Mesenchymal stem cell (in vitro differentiated cells and primary cell): ENCODE measurements at regions not wholly inside any gene's neighbourhood (a gene's known extent, or its start where the extent isn't known, plus 50 kb on each side); places are given as distances from the start of the nearest gene placed in this dataset.
A peak's percentile ranks its signal among the peaks of the same experiment; 100 is the strongest.

Experiments
- DNase-seq: peaks from one replicate; pipeline ENCODE4 v3.0.0-alpha.2; 2013
- H2AFZ ChIP-seq: one replicate; pipeline ENCODE4 v1.6.1; 2013; ENCODE audit warnings: low read depth, mild to moderate bottlenecking, control low read depth, inconsistent platforms, low read length, moderate library complexity
- H2AK5ac ChIP-seq: 2 replicates; pipeline ENCODE4 v1.6.1; 2013; ENCODE audit warnings: low read length, moderate library complexity, mild to moderate bottlenecking, inconsistent platforms; ENCODE audit not compliant: severe bottlenecking
- H2BK120ac ChIP-seq: one replicate; pipeline ENCODE4 v1.6.1; 2013; ENCODE audit warnings: low read depth, mild to moderate bottlenecking, inconsistent platforms, low read length, moderate library complexity
- H2BK12ac ChIP-seq, 2 experiments: one replicate each; pipeline ENCODE4 v1.6.1; 2013; ENCODE audit warnings: inconsistent platforms in 2 of 2, low read length in 2 of 2, mild to moderate bottlenecking in 2 of 2, moderate library complexity in 2 of 2, control low read depth in 1 of 2
- H2BK15ac ChIP-seq: one replicate; pipeline ENCODE4 v1.6.1; 2013; ENCODE audit warnings: mild to moderate bottlenecking, low read depth, inconsistent platforms; ENCODE audit not compliant: poor library complexity, severe bottlenecking
- H2BK5ac ChIP-seq: 2 replicates; pipeline ENCODE4 v1.6.1; 2013; ENCODE audit warnings: low read depth, mild to moderate bottlenecking, low read length, control low read depth, inconsistent platforms; ENCODE audit not compliant: poor library complexity, severe bottlenecking
- H3K14ac ChIP-seq, 2 experiments: one replicate each; pipeline ENCODE4 v1.6.1; 2013; ENCODE audit warnings: inconsistent platforms in 2 of 2, low read length in 2 of 2, control low read depth in 1 of 2, mild to moderate bottlenecking in 1 of 2, moderate library complexity in 1 of 2
- H3K18ac ChIP-seq, 2 experiments: one replicate each; pipeline ENCODE4 v1.6.1; 2013; ENCODE audit warnings: inconsistent platforms in 2 of 2, low read length in 2 of 2, control low read depth in 1 of 2, low read depth in 1 of 2, mild to moderate bottlenecking in 1 of 2
- H3K23ac ChIP-seq, 2 experiments: one replicate each; pipeline ENCODE4 v1.6.1; 2013; ENCODE audit warnings: inconsistent platforms in 2 of 2, low read length in 2 of 2, mild to moderate bottlenecking in 2 of 2, moderate library complexity in 2 of 2, control low read depth in 1 of 2
- H3K27ac ChIP-seq: 2 replicates; pipeline ENCODE4 v1.5.1; 2013; ENCODE audit warnings: mild to moderate bottlenecking, moderate library complexity, low read length, control low read depth, inconsistent platforms; ENCODE audit not compliant: poor library complexity, severe bottlenecking
- H3K27me3 ChIP-seq, 2 experiments: 2 replicates each; pipeline versions ENCODE4 v1.6.1 to v1.7.0; 2013; ENCODE audit warnings: low read length in 2 of 2, mild to moderate bottlenecking in 2 of 2, moderate library complexity in 2 of 2, control low read depth in 1 of 2, inconsistent platforms in 1 of 2; ENCODE audit not compliant: control insufficient read depth in 1 of 2, insufficient read depth in 1 of 2
- H3K36me3 ChIP-seq, 2 experiments: 2 replicates each; pipeline versions ENCODE4 v1.6.1 to v1.7.0; 2013; ENCODE audit warnings: low read length in 2 of 2, control low read depth in 1 of 2, inconsistent platforms in 1 of 2, low read depth in 1 of 2, mild to moderate bottlenecking in 1 of 2; ENCODE audit not compliant: insufficient read depth in 2 of 2, control insufficient read depth in 1 of 2
- H3K4ac ChIP-seq, 2 experiments: one replicate each; pipeline ENCODE4 v1.6.1; 2013; ENCODE audit warnings: inconsistent platforms in 2 of 2, low read length in 2 of 2, mild to moderate bottlenecking in 2 of 2, moderate library complexity in 2 of 2, control low read depth in 1 of 2, low read depth in 1 of 2
- H3K4me1 ChIP-seq: 2 replicates; pipeline ENCODE4 v1.6.1; 2013; ENCODE audit warnings: low read depth, low read length, control low read depth; ENCODE audit not compliant: control insufficient read depth, insufficient read depth
- H3K4me2 ChIP-seq: 2 replicates; pipeline ENCODE4 v1.6.1; 2013; ENCODE audit warnings: low read length, mild to moderate bottlenecking, inconsistent platforms; ENCODE audit not compliant: poor library complexity, severe bottlenecking
- H3K4me3 ChIP-seq, 2 experiments: 2 replicates each; pipeline versions ENCODE4 v1.5.1 to v1.7.0; 2013; ENCODE audit warnings: low read length in 2 of 2, mild to moderate bottlenecking in 2 of 2, control low read depth in 1 of 2, low read depth in 1 of 2; ENCODE audit not compliant: insufficient read depth in 1 of 2
- H3K79me1 ChIP-seq: replicated peaks from 2 replicates; pipeline ENCODE4 v1.6.1; 2013; ENCODE audit warnings: mild to moderate bottlenecking, control low read depth, low read length, inconsistent platforms; ENCODE audit not compliant: poor library complexity, severe bottlenecking
- H3K9ac ChIP-seq: 2 replicates; pipeline ENCODE4 v1.7.0; 2013; ENCODE audit warnings: mild to moderate bottlenecking, low read length, moderate library complexity
- H3K9me3 ChIP-seq: 2 replicates; pipeline ENCODE4 v1.7.0; 2013; ENCODE audit warnings: mild to moderate bottlenecking, low read length; ENCODE audit not compliant: control insufficient read depth
- H4K8ac ChIP-seq: one replicate; pipeline ENCODE4 v1.6.1; 2013; ENCODE audit warnings: inconsistent platforms, mild to moderate bottlenecking, low read length, moderate library complexity
- H4K91ac ChIP-seq: one replicate; pipeline ENCODE4 v1.6.1; 2013; ENCODE audit warnings: mild to moderate bottlenecking, low read length, inconsistent platforms
- WGBS: methylation state at CpG from one replicate; pipeline ENCODE4 v1.1.7; 2013; ENCODE audit warnings: mixed read lengths; 5-methylcytosine and 5-hydroxymethylcytosine counted together

GRCh38 chr6:71468038-71468437 is 179.4 kb downstream of the OGFRL1 start:
- no peaks in the 10 kb centered on the region for H3K27me3 ChIP-seq
- H4K8ac ChIP-seq, result no peak overlapping the region
- no peak overlapping the region for H2BK120ac ChIP-seq
- H2AFZ ChIP-seq, result no peak overlapping the region
- peak overlapping the region; percentile 72 for H3K9ac ChIP-seq
- H3K4ac ChIP-seq, result no peak overlapping the region
- H4K91ac ChIP-seq, result no peak overlapping the region
- no peak overlapping the region for H3K23ac ChIP-seq
- no peak overlapping the region for H3K14ac ChIP-seq
- H3K9me3 ChIP-seq, result peaks cover 32% of the 10 kb centered on the region
- H3K4me3 ChIP-seq, result peak overlapping the region in 1 of 2 experiments; percentile 54
- no peak overlapping the region for H2BK5ac ChIP-seq
- peaks cover 2% of the 10 kb centered on the region for H3K4me1 ChIP-seq
- H2AK5ac ChIP-seq, result no peak overlapping the region
- H3K79me1 ChIP-seq, result no peaks in the 10 kb centered on the region
- H3K27ac ChIP-seq, result peak overlapping the region; percentile 60
- no peak overlapping the region for H3K18ac ChIP-seq
- H2BK12ac ChIP-seq, result no peak overlapping the region
- H3K36me3 ChIP-seq, result no peaks in the 10 kb centered on the region
- H2BK15ac ChIP-seq, result no peak overlapping the region
- no peak overlapping the region for H3K4me2 ChIP-seq
- no peak for DNase-seq

DNA sequence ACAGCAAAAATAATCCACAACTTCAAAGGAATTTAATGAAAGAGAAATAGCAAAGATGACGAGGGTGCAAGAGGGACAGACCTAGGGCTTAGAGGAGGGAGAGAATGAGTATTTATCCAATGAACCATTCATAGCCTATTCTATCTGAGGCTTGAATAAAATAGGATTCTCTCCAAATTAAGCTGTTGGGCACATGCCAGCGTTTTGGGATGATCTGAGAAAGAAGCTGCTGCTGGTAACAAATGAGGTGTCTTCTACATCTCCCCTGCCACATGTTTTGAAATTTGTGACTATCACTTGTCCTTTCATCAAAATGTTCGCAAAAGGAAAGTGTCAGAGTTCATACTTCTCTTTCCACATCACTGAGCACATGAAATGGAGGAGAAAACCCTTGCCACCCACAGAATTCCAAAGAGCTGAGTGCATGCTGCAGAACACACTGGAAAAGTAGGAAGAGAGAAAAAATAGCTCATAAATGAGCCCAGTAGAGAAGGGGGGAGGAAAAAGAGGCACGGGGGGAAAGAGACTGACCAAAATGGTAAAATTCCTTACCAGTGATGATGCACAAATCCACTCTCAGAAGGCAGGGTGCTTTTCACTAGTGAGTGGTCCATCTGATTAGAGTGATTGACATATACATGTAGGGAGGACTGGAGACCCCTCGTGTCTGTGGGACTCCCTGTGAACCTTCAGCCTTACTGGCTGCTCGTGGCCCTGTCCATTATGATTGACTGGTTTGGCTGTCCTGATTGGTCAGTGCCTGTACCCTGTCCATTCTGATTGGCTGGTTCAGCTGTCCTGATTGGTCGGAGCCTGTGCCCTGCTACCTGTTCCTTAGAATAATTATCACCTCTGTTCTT is 180.5 kb downstream of the OGFRL1 start:
- no peak overlapping the region for H3K14ac ChIP-seq
- peak overlapping the region in 1 of 2 experiments; percentile 54 for H3K4me3 ChIP-seq
- peaks cover 4% of the 10 kb centered on the region for H3K4me1 ChIP-seq
- H3K4ac ChIP-seq, result peak overlapping the region in 1 of 2 experiments; percentile 63
- H2BK15ac ChIP-seq, result no peak overlapping the region
- H3K27me3 ChIP-seq, result no peaks in the 10 kb centered on the region
- peak overlapping the region; percentile 92 for H3K27ac ChIP-seq
- peak overlapping the region; percentile 72 for H3K9ac ChIP-seq
- WGBS, result 57% methylated on average over 6 of the region's 7 CpGs
- peak overlapping the region; percentile 59 to 95 for H2BK12ac ChIP-seq
- H3K36me3 ChIP-seq, result no peaks in the 10 kb centered on the region
- peak overlapping the region; percentile 86 for H2AK5ac ChIP-seq
- peak; percentile 86 for DNase-seq
- no peak overlapping the region for H2BK120ac ChIP-seq
- peak overlapping the region; percentile 38 for H3K4me2 ChIP-seq
- peak overlapping the region; percentile 79 for H2BK5ac ChIP-seq
- H3K23ac ChIP-seq, result no peak overlapping the region
- no peaks in the 10 kb centered on the region for H3K79me1 ChIP-seq
- no peak overlapping the region for H2AFZ ChIP-seq
- H3K18ac ChIP-seq, result peak overlapping the region; percentile 26 to 75
- H4K8ac ChIP-seq, result peak overlapping the region; percentile 14
- H4K91ac ChIP-seq, result peak overlapping the region; percentile 69
- H3K9me3 ChIP-seq, result peaks cover 28% of the 10 kb centered on the region

- WGBS, result 100% methylated on average over 1 of the region's 2 CpGs
- H3K27ac ChIP-seq, result no peak overlapping the region
- no peak overlapping the region for H3K18ac ChIP-seq
- no peaks in the 10 kb centered on the region for H3K27me3 ChIP-seq
- H3K4me3 ChIP-seq, result no peak overlapping the region
- H2BK5ac ChIP-seq, result no peak overlapping the region
- no peak overlapping the region for H3K4me2 ChIP-seq
- H3K14ac ChIP-seq, result no peak overlapping the region
- H3K9me3 ChIP-seq, result peaks cover 2% of the 10 kb centered on the region
- H3K9ac ChIP-seq, result no peak overlapping the region
- H3K36me3 ChIP-seq, result no peaks in the 10 kb centered on the region
- no peak overlapping the region for H2BK12ac ChIP-seq
- no peak for DNase-seq
- no peak overlapping the region for H2BK120ac ChIP-seq
- H3K4me1 ChIP-seq, result peaks cover 4% of the 10 kb centered on the region
- no peak overlapping the region for H3K23ac ChIP-seq
- no peak overlapping the region for H4K8ac ChIP-seq
- no peak overlapping the region for H4K91ac ChIP-seq
- H3K4ac ChIP-seq, result peak overlapping the region in 1 of 2 experiments; percentile 41
- no peaks in the 10 kb centered on the region for H3K79me1 ChIP-seq
- H2BK15ac ChIP-seq, result no peak overlapping the region
- H2AFZ ChIP-seq, result no peak overlapping the region
- no peak overlapping the region for H2AK5ac ChIP-seq
Observed at GRCh38 chr6:71471718-71472117, 183.1 kb downstream of the OGFRL1 start.

DNA sequence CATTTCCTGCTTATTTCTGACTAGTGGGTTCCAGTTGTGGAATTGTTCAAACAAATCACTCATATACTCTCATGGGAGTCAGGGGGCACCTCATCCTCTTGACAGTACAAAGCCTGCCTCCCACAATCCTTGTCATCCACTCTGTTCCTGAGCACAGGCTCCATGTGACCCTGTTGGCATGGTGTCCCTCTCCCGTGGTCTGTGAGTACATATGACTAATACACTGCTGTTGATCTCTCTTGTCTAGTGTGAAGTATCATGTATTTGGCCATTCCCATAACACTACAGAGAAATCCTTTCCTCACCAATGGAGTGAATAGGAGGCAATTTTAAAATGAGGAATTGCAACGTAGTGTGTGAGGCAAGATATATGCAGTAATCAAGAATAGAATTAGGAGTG is 185.3 kb downstream of the OGFRL1 start:
- Histone ChIP-seq H3K14ac (peak overlapping the region in 1 of 2 experiments; percentile 49), H3K4me3 (no peak overlapping the region), H3K27me3 (no peaks in the 10 kb centered on the region), H3K79me1 (peaks cover 2% of the 10 kb centered on the region), H4K8ac (no peak overlapping the region), H2AFZ (no peak overlapping the region), H2BK5ac (no peak overlapping the region), H2BK15ac (no peak overlapping the region), H3K36me3 (no peaks in the 10 kb centered on the region), H2BK120ac (peak overlapping the region; percentile 42), H3K27ac (peak overlapping the region; percentile 3), H3K9me3 (no peaks in the 10 kb centered on the region), H3K4me2 (no peak overlapping the region), H2AK5ac (peak overlapping the region; percentile 8), H4K91ac (no peak overlapping the region), H3K9ac (peak overlapping the region; percentile 25), H3K18ac (peak overlapping the region; percentile 55 to 69), H2BK12ac (peak overlapping the region in 1 of 2 experiments; percentile 90), H3K4ac (no peak overlapping the region), H3K23ac (no peak overlapping the region), H3K4me1 (peaks cover 7% of the 10 kb centered on the region)
- peak; percentile 96 for DNase-seq
- no CpG with 5 or more reads among the region's 2 CpGs for WGBS
